ENCODE measurements at regions not wholly inside any gene's neighbourhood (a gene's known extent, or its start where the extent isn't known, plus 50 kb on each side); places are given as distances from the start of the nearest gene placed in this dataset.

DNA sequence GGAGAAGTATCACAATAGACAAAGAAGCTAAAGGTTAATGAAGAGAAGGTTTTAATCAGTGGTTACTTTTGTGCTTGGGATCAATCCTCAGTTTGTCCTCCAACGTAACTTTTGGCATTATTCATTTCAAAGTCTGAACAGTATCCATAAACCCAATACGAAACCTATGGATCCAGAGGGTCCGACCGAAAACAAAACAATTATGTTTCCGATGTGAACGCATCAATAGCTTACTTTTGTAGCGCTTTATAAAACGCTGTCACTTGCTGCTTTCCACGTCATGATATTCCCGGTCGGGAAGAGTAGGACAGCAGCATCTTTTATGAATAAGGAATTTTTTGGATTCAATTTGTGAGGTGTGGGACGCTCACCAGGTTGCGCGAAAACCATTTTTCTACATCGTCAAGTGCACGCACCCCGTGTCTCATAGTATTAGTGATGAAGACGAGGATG, 383.8 kb downstream of the ZFHX3 start:
- no peak for DNase-seq (ENCODE audit: low read depth, low spot score)
- in situ Hi-C loops (cut with HindIII; ENCODE audit: low sequenced_read_pairs) = no loop called here
- H3K4me3 ChIP-seq (ENCODE audit: low read depth, low read length) = peak overlapping the region; percentile 95
- TF ChIP-seq, protein P1, sequence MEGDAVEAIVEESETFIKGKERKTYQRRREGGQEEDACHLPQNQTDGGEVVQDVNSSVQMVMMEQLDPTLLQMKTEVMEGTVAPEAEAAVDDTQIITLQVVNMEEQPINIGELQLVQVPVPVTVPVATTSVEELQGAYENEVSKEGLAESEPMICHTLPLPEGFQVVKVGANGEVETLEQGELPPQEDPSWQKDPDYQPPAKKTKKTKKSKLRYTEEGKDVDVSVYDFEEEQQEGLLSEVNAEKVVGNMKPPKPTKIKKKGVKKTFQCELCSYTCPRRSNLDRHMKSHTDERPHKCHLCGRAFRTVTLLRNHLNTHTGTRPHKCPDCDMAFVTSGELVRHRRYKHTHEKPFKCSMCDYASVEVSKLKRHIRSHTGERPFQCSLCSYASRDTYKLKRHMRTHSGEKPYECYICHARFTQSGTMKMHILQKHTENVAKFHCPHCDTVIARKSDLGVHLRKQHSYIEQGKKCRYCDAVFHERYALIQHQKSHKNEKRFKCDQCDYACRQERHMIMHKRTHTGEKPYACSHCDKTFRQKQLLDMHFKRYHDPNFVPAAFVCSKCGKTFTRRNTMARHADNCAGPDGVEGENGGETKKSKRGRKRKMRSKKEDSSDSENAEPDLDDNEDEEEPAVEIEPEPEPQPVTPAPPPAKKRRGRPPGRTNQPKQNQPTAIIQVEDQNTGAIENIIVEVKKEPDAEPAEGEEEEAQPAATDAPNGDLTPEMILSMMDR (IDR thresholded peaks at IDR 0.05; ENCODE audit: low read depth, low read length) = no peak

DNA sequence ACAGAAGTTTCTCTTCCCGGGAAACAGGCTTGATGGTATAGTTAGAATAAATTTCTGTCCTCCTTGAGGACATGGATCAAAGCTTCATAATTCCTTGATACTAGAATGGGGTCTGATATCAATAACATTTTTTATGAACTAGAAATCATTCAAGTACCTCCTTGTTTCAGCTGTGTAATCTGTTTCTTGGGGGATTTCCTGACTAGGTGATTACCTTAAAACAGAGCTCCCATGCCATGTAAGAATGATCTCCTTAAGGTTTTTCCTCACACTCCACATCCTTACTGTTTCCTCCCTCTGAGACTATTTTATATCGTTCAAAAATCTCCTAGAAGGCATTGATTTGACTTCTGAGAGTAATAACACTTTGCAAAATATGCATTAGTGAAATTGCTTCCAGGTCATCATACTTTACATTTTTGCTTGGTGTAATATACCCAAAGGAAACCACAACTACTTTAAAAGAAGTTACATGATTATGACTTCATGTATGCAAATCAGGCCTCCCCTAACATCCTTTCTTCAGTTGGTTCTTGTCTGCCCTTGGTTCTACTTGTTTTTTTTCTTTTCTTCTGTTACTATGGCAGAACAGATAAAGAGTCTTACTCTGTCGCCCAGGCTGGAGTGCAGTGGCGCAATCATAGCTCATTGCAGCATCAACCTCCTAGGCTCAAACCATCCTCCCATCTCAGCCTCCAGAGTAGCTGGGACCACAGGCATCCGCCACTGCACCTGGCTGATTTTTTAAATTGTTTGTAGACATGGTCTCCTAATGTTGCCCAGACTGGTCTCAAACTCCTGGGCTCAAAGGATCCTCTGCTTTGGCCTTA, 388.8 kb downstream of the ZFHX3 start:
- H3K4me3 ChIP-seq (ENCODE audit: low read depth, low read length) = no peak overlapping the region
- peak; percentile 15 for DNase-seq (ENCODE audit: low read depth, low spot score)
- TF ChIP-seq, protein P1 (IDR thresholded peaks at IDR 0.05; ENCODE audit: low read depth, low read length) = no peak
- in situ Hi-C loops (cut with HindIII; ENCODE audit: low sequenced_read_pairs) = no loop called here

DNA sequence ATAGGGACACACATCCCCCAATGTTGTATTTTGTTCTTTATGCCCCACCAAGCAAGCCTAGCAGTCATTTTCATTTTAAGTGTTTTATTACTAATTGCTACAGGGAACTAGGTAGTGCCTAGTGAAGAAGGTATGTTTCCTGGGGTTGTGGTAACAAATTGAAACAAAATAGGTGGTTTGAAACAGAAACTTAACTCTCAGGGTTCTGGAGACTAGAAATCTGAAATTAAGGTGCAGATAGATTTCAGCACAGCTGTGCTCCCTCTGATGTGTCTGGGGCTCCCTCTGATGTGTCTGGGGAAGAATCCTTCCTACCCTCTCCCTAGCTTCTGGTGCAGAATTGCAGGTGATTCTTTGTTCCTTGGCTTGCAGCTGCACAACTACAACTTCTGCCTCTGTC, 390.1 kb downstream of the ZFHX3 start:
- H3K4me3 ChIP-seq (ENCODE audit: low read depth, low read length) = no peak overlapping the region

DNA sequence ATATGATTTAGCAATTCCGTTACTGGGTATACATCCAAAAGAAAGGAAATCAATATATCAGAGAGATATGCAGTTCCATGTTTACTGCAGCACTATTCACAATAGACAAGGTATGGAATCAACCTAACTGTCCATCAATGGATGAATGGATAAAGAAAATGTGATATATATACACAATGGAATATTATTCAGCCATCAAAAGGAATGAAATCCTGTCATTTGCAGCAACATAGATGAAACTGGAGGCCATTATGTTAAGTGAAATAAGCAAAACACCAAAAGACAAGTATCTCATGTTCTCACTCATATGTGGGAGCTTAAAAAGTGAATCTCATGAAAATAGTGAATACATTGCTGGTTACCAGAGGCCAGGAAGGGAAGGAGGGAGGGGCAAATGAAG, 390.8 kb downstream of the ZFHX3 start:
- TF ChIP-seq, protein P1 (IDR thresholded peaks at IDR 0.05; ENCODE audit: low read depth, low read length) = no peak
- in situ Hi-C loops (cut with HindIII; ENCODE audit: low sequenced_read_pairs) = no loop called here
- DNase-seq (ENCODE audit: low read depth, low spot score) = no peak
- no peak overlapping the region for H3K4me3 ChIP-seq (ENCODE audit: low read depth, low read length)

More for the DNA sequence above, 390.1 kb downstream of the ZFHX3 start:
- in situ Hi-C loops (cut with HindIII; ENCODE audit: low sequenced_read_pairs) = no loop called here
- TF ChIP-seq, protein P1 (IDR thresholded peaks at IDR 0.05; ENCODE audit: low read depth, low read length) = no peak
- no peak for DNase-seq (ENCODE audit: low read depth, low spot score)

DNA sequence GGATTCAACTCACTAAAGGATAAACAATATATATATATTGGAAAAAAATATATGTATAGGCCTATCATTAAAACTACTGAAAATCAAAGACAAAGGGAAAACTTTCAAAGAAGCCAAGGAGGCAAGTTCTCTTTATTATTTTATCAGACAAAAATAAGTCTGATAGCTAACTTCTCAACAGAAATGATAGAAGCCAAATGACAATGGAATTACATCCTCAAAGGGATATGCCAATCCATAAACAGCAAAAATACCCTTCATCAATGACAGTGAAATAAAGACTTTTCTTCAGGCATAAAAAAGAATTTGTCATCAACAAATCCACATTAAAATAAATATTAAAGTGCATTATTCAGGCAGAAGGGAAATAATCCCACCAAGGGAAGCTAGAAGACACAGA, 393.4 kb downstream of the ZFHX3 start:
- H3K4me3 ChIP-seq (ENCODE audit: low read depth, low read length) = no peak overlapping the region
- no peak for DNase-seq (ENCODE audit: low read depth, low spot score)
- TF ChIP-seq, protein P1 (IDR thresholded peaks at IDR 0.05; ENCODE audit: low read depth, low read length) = no peak
- in situ Hi-C loops (cut with HindIII; ENCODE audit: low sequenced_read_pairs) = no loop called here

DNA sequence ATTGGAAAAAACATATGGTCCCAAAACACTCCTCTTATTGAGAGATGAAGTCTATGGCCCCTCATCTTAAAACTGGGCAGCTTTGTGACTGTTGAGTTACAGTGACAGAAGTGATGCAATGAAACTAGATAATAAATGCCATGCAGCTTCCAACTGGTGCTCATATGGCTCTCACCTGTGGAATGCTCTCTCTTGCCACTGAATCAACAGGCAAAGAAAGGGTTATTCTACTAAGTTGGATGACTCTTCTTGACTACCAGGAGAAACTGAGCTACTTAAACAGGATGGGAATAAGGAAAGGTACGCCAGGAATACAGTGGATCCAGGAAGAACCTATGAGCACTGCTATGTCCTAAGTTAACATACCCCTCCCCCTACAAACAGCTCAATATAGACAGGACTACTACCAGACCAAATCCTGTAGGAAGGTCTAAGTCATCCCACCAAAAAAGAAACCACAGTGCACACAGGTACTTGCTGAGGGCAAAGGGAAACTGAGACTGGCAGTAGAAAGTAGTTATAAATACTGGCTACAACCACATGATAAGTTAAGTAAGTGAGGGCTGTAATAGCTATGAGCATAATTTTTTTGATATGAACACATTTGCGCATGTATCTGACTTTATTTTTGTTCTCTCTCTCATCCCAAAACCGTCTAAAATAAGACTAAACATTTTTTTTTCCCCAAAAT, 398.5 kb downstream of the ZFHX3 start:
- no peak for DNase-seq (ENCODE audit: low read depth, low spot score)
- no peak overlapping the region for H3K4me3 ChIP-seq (ENCODE audit: low read depth, low read length)
- TF ChIP-seq, protein P1 (IDR thresholded peaks at IDR 0.05; ENCODE audit: low read depth, low read length) = no peak
- in situ Hi-C loops (cut with HindIII; ENCODE audit: low sequenced_read_pairs) = no loop called here

Measured in astrocyte of the spinal cord (primary cell).